GM21723 (cell line): ENCODE measurements at regions not wholly inside any gene's neighbourhood (a gene's known extent, or its start where the extent isn't known, plus 50 kb on each side); places are given as distances from the start of the nearest gene placed in this dataset.

ENCODE experiments used
- ATAC-seq: cut with Tn5 transposase; IDR thresholded peaks from one replicate; pipeline ENCODE4 v1.9.1; 2021; ENCODE audit warnings: mild to moderate bottlenecking, moderate library complexity; ENCODE audit not compliant: unreplicated experiment

- ATAC-seq, result no peak
Observed at GRCh38 chr5:17888155-17888554, 253.9 kb downstream of the TAF11L14 start.

GRCh38 chr5:17890501-17890900 lies 256.2 kb downstream of the TAF11L14 start:
- no peak for ATAC-seq

- no peak for ATAC-seq
Observed at GRCh38 chr5:17891881-17892280, 257.6 kb downstream of the TAF11L14 start.

GRCh38 chr5:17893026-17893635 lies 258.9 kb downstream of the TAF11L14 start:
- ATAC-seq, result no peak

- no peak for ATAC-seq
Observed at GRCh38 chr5:17895288-17896033, 261.2 kb downstream of the TAF11L14 start.

GRCh38 chr5:17896605-17897004 lies 262.3 kb downstream of the TAF11L14 start:
- no peak for ATAC-seq

- ATAC-seq, result no peak
Observed at GRCh38 chr5:17897776-17898175, 263.5 kb downstream of the TAF11L14 start.

GRCh38 chr5:17898766-17899165 lies 264.5 kb downstream of the TAF11L14 start:
- no peak for ATAC-seq

- ATAC-seq, result no peak
Observed at GRCh38 chr5:17907094-17907493, 272.8 kb downstream of the TAF11L14 start.

- no peak for ATAC-seq
Observed at GRCh38 chr5:17910318-17910717, 276.1 kb downstream of the TAF11L14 start.

- no peak for ATAC-seq
Observed at GRCh38 chr5:17912794-17913193, 278.5 kb downstream of the TAF11L14 start.

- no peak for ATAC-seq
Observed at GRCh38 chr5:17916446-17916845, 282.2 kb downstream of the TAF11L14 start.

- ATAC-seq, result no peak
Observed at GRCh38 chr5:17917465-17917864, 283.2 kb downstream of the TAF11L14 start.

- no peak for ATAC-seq
Observed at GRCh38 chr5:17918373-17919104, 284.3 kb downstream of the TAF11L14 start.

GRCh38 chr5:17925276-17925675 lies 291.0 kb downstream of the TAF11L14 start:
- no peak for ATAC-seq

GRCh38 chr5:17928581-17928981 lies 294.3 kb downstream of the TAF11L14 start:
- ATAC-seq, result no peak

GRCh38 chr5:17929171-17929570 lies 294.9 kb downstream of the TAF11L14 start:
- no peak for ATAC-seq

GRCh38 chr5:17930346-17930745 lies 296.1 kb downstream of the TAF11L14 start:
- no peak for ATAC-seq

GRCh38 chr5:17944046-17944445 lies 309.8 kb downstream of the TAF11L14 start:
- no peak for ATAC-seq

- ATAC-seq, result no peak
Observed at GRCh38 chr5:17947029-17947428, 312.8 kb downstream of the TAF11L14 start.

GRCh38 chr5:17951392-17952169 lies 317.3 kb downstream of the TAF11L14 start:
- ATAC-seq, result no peak
